K562 (cell line): ENCODE measurements at regions not wholly inside any gene's neighbourhood (a gene's known extent, or its start where the extent isn't known, plus 50 kb on each side); places are given as distances from the start of the nearest gene placed in this dataset.

Source experiments
- ATF2 ChIP-seq: sonication (generic); formaldehyde crosslinking; IDR thresholded peaks from 2 replicates; pipeline ENCODE4 v1.8.1; 2022; ENCODE audit warnings: missing genetic modification reagents
- BRF2 ChIP-seq: IDR thresholded peaks from 3 replicates; pipeline ENCODE4 v1.6.1; 2011; ENCODE audit warnings: borderline replicate concordance, mild to moderate bottlenecking; ENCODE audit not compliant: insufficient read length, insufficient read depth
- CBX5 ChIP-seq: IDR thresholded peaks from 2 replicates; pipeline ENCODE4 v1.6.1; 2014; ENCODE audit warnings: low read depth, borderline replicate concordance
- CTCF ChIP-seq, 3 experiments: IDR thresholded peaks in 2 of 3; conservative IDR thresholded peaks in 1 of 3; 2 replicates each; pipeline ENCODE4 v1.5.1; 2011 to 2012; ENCODE audit warnings: low read length in 3 of 3, mild to moderate bottlenecking in 3 of 3, control low read depth in 2 of 3, improper control_type of control experiment in 1 of 3, inconsistent platforms in 1 of 3, low read depth in 1 of 3, mixed read lengths in 1 of 3, moderate library complexity in 1 of 3; ENCODE audit not compliant: insufficient read depth in 2 of 3
- EHMT2 ChIP-seq: fragments of 450-650 bp; IDR thresholded peaks from 2 replicates; pipeline ENCODE4 v1.6.1; 2018; ENCODE audit warnings: antibody characterized with exemption
- HMG20B ChIP-seq: fragments of 250-450 bp; sonication (Bioruptor Pico); IDR thresholded peaks from 2 replicates; pipeline ENCODE4 v1.5.0; 2021; ENCODE audit warnings: mild to moderate bottlenecking
- POLR2A ChIP-seq: fragments of 450-650 bp; conservative IDR thresholded peaks from 2 replicates; pipeline ENCODE4 v1.6.1; 2016
- ZFP1 ChIP-seq: fragments of 450-650 bp; formaldehyde crosslinking; IDR thresholded peaks from 2 replicates; pipeline ENCODE4 v1.4.0; 2020; ENCODE audit warnings: mild to moderate bottlenecking, mixed read lengths
- TF ChIP-seq, protein P1 (sequence below): conservative IDR thresholded peaks from 2 replicates; pipeline ENCODE4 v1.6.1; 2011; ENCODE audit warnings: low read depth, mild to moderate bottlenecking, low read length; ENCODE audit not compliant: control insufficient read depth
- TF ChIP-seq, protein P2 (sequence below): sonication (generic); formaldehyde crosslinking; IDR thresholded peaks from 2 replicates; pipeline ENCODE4 v1.8.0; 2023; ENCODE audit warnings: mild to moderate bottlenecking, missing genetic modification reagents
- TF ChIP-seq, protein P3 (sequence below): fragments of 450-650 bp; formaldehyde crosslinking; IDR thresholded peaks from 2 replicates; pipeline ENCODE4 v1.4.0; 2022; ENCODE audit warnings: missing genetic modification characterization

DNA sequence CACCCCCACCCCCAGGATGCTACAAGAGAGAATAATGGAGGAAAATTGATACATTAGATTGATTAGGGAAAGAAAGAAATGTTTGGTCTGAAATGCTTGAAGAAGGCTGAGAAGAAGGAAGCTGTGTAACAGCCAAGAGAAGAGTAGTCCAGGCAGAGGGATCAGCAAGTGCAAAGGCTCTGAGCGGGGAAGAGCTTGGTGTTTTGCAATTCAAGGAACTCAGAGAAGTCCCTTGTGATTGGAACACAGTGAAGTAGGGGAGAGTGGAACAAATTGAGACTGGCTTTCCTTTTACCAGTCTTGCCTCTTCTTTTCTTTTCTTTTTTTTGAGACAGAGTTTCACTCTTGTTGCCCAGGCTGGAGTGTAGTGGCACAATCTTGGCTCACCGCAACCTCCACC lies 76.6 kb upstream of the CHD6 start:
- TF ChIP-seq, protein P1, sequence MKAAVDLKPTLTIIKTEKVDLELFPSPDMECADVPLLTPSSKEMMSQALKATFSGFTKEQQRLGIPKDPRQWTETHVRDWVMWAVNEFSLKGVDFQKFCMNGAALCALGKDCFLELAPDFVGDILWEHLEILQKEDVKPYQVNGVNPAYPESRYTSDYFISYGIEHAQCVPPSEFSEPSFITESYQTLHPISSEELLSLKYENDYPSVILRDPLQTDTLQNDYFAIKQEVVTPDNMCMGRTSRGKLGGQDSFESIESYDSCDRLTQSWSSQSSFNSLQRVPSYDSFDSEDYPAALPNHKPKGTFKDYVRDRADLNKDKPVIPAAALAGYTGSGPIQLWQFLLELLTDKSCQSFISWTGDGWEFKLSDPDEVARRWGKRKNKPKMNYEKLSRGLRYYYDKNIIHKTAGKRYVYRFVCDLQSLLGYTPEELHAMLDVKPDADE = no peak
- TF ChIP-seq, protein P2, sequence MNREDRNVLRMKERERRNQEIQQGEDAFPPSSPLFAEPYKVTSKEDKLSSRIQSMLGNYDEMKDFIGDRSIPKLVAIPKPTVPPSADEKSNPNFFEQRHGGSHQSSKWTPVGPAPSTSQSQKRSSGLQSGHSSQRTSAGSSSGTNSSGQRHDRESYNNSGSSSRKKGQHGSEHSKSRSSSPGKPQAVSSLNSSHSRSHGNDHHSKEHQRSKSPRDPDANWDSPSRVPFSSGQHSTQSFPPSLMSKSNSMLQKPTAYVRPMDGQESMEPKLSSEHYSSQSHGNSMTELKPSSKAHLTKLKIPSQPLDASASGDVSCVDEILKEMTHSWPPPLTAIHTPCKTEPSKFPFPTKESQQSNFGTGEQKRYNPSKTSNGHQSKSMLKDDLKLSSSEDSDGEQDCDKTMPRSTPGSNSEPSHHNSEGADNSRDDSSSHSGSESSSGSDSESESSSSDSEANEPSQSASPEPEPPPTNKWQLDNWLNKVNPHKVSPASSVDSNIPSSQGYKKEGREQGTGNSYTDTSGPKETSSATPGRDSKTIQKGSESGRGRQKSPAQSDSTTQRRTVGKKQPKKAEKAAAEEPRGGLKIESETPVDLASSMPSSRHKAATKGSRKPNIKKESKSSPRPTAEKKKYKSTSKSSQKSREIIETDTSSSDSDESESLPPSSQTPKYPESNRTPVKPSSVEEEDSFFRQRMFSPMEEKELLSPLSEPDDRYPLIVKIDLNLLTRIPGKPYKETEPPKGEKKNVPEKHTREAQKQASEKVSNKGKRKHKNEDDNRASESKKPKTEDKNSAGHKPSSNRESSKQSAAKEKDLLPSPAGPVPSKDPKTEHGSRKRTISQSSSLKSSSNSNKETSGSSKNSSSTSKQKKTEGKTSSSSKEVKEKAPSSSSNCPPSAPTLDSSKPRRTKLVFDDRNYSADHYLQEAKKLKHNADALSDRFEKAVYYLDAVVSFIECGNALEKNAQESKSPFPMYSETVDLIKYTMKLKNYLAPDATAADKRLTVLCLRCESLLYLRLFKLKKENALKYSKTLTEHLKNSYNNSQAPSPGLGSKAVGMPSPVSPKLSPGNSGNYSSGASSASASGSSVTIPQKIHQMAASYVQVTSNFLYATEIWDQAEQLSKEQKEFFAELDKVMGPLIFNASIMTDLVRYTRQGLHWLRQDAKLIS (CRISPR knock-in tag) = no peak
- TF ChIP-seq HMG20B (CRISPR knock-in tag) (no peak), BRF2 (no peak), EHMT2 (no peak), CTCF (IDR thresholded peaks at IDR 0.05 in 2 of 3, conservative IDR thresholded peaks at IDR 0.05 in 1 of 3; ENCODE audit: insufficient read depth in 2 of 3, low read depth in 1 of 3, low read length in 3 of 3) (no peak), CBX5 (no peak), POLR2A (no peak), ZFP1 (CRISPR knock-in tag) (no peak), ATF2 (CRISPR knock-in tag) (no peak)
- TF ChIP-seq, protein P3, sequence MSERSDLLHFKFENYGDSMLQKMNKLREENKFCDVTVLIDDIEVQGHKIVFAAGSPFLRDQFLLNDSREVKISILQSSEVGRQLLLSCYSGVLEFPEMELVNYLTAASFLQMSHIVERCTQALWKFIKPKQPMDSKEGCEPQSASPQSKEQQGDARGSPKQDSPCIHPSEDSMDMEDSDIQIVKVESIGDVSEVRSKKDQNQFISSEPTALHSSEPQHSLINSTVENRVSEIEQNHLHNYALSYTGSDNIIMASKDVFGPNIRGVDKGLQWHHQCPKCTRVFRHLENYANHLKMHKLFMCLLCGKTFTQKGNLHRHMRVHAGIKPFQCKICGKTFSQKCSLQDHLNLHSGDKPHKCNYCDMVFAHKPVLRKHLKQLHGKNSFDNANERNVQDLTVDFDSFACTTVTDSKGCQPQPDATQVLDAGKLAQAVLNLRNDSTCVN (CRISPR knock-in tag) = no peak
